ENCODE measurements at regions not wholly inside any gene's neighbourhood (a gene's known extent, or its start where the extent isn't known, plus 50 kb on each side); places are given as distances from the start of the nearest gene placed in this dataset.

DNA sequence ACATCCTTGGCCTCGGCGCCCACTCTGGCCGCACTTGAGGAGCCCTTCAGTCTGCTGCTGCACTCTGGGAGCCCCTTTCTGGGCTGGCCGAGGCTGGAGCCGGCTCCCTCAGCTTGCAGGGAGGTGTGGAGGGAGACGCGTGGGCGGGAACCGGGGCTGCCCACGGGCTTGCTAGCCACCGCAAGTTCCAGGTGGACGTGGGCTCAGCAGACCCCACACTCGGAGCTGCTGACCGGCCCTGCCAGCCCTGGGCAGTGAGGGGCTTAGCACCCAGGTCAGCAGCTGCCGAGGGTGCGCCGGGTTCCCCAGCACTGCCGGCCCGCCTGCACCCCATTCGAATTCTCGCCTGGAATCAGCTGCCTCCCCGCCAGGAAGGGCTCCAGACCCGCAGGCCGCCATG lies 1892.3 kb upstream of the PCDH7 start:
- TF ChIP-seq, protein P1, sequence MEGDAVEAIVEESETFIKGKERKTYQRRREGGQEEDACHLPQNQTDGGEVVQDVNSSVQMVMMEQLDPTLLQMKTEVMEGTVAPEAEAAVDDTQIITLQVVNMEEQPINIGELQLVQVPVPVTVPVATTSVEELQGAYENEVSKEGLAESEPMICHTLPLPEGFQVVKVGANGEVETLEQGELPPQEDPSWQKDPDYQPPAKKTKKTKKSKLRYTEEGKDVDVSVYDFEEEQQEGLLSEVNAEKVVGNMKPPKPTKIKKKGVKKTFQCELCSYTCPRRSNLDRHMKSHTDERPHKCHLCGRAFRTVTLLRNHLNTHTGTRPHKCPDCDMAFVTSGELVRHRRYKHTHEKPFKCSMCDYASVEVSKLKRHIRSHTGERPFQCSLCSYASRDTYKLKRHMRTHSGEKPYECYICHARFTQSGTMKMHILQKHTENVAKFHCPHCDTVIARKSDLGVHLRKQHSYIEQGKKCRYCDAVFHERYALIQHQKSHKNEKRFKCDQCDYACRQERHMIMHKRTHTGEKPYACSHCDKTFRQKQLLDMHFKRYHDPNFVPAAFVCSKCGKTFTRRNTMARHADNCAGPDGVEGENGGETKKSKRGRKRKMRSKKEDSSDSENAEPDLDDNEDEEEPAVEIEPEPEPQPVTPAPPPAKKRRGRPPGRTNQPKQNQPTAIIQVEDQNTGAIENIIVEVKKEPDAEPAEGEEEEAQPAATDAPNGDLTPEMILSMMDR (IDR thresholded peaks at IDR 0.05): no peak
- TF ChIP-seq, protein P2, sequence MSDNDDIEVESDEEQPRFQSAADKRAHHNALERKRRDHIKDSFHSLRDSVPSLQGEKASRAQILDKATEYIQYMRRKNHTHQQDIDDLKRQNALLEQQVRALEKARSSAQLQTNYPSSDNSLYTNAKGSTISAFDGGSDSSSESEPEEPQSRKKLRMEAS (IDR thresholded peaks at IDR 0.05): no peak
- TF ChIP-seq, protein P3, sequence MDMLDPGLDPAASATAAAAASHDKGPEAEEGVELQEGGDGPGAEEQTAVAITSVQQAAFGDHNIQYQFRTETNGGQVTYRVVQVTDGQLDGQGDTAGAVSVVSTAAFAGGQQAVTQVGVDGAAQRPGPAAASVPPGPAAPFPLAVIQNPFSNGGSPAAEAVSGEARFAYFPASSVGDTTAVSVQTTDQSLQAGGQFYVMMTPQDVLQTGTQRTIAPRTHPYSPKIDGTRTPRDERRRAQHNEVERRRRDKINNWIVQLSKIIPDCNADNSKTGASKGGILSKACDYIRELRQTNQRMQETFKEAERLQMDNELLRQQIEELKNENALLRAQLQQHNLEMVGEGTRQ (IDR thresholded peaks at IDR 0.05): no peak
- no peak for TF ChIP-seq EP300 (IDR thresholded peaks at IDR 0.05)
- TF ChIP-seq, protein P4, sequence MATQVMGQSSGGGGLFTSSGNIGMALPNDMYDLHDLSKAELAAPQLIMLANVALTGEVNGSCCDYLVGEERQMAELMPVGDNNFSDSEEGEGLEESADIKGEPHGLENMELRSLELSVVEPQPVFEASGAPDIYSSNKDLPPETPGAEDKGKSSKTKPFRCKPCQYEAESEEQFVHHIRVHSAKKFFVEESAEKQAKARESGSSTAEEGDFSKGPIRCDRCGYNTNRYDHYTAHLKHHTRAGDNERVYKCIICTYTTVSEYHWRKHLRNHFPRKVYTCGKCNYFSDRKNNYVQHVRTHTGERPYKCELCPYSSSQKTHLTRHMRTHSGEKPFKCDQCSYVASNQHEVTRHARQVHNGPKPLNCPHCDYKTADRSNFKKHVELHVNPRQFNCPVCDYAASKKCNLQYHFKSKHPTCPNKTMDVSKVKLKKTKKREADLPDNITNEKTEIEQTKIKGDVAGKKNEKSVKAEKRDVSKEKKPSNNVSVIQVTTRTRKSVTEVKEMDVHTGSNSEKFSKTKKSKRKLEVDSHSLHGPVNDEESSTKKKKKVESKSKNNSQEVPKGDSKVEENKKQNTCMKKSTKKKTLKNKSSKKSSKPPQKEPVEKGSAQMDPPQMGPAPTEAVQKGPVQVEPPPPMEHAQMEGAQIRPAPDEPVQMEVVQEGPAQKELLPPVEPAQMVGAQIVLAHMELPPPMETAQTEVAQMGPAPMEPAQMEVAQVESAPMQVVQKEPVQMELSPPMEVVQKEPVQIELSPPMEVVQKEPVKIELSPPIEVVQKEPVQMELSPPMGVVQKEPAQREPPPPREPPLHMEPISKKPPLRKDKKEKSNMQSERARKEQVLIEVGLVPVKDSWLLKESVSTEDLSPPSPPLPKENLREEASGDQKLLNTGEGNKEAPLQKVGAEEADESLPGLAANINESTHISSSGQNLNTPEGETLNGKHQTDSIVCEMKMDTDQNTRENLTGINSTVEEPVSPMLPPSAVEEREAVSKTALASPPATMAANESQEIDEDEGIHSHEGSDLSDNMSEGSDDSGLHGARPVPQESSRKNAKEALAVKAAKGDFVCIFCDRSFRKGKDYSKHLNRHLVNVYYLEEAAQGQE (IDR thresholded peaks at IDR 0.05): no peak
- no peak for TF ChIP-seq CEBPB (IDR thresholded peaks at IDR 0.05)
- no peak for TF ChIP-seq KDM1A (IDR thresholded peaks at IDR 0.05; ENCODE audit: low read depth)
- TF ChIP-seq, protein P5, sequence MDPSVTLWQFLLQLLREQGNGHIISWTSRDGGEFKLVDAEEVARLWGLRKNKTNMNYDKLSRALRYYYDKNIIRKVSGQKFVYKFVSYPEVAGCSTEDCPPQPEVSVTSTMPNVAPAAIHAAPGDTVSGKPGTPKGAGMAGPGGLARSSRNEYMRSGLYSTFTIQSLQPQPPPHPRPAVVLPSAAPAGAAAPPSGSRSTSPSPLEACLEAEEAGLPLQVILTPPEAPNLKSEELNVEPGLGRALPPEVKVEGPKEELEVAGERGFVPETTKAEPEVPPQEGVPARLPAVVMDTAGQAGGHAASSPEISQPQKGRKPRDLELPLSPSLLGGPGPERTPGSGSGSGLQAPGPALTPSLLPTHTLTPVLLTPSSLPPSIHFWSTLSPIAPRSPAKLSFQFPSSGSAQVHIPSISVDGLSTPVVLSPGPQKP (IDR thresholded peaks at IDR 0.05; ENCODE audit: low read depth, low read length): no peak
- TF ChIP-seq BHLHE40 (IDR thresholded peaks at IDR 0.05; ENCODE audit: low read depth, low read length): no peak
- TF ChIP-seq JUNB (IDR thresholded peaks at IDR 0.05): no peak
- no peak for TF ChIP-seq HOXA7 (CRISPR knock-in tag; IDR thresholded peaks at IDR 0.05)
- TF ChIP-seq ZSCAN20 (CRISPR knock-in tag; IDR thresholded peaks at IDR 0.05): no peak
- no peak for TF ChIP-seq TP53 (CRISPR knock-in tag; IDR thresholded peaks at IDR 0.05)
- no peak for TF ChIP-seq POLR2A (IDR thresholded peaks at IDR 0.05; ENCODE audit: low read length)
